Effector memory CD4-positive, alpha-beta T cell (primary cell): ENCODE measurements at regions not wholly inside any gene's neighbourhood (a gene's known extent, or its start where the extent isn't known, plus 50 kb on each side); places are given as distances from the start of the nearest gene placed in this dataset.
A peak's percentile ranks its signal among the peaks of the same experiment; 100 is the strongest.

Source experiments
- DNase-seq, 3 donors: peaks; one replicate each; pipeline ENCODE4 v3.0.0-alpha.2; 2020
- H3K27ac ChIP-seq: 2 replicates; pipeline ENCODE4 v1.7.0; 2013; ENCODE audit warnings: mild to moderate bottlenecking, low read length, moderate library complexity; ENCODE audit not compliant: insufficient read depth, poor library complexity, severe bottlenecking
- H3K27me3 ChIP-seq: replicated peaks from 2 replicates; pipeline ENCODE4 v1.7.0; 2013; ENCODE audit warnings: mild to moderate bottlenecking, low read length; ENCODE audit not compliant: insufficient read depth, control insufficient read depth, poor library complexity, severe bottlenecking
- H3K36me3 ChIP-seq: 2 replicates; pipeline ENCODE4 v1.7.0; 2013; ENCODE audit warnings: mild to moderate bottlenecking, low read length, moderate library complexity; ENCODE audit not compliant: control insufficient read depth, insufficient read depth
- H3K4me1 ChIP-seq: 2 replicates; pipeline ENCODE4 v1.7.0; 2013; ENCODE audit warnings: low read length, mild to moderate bottlenecking; ENCODE audit not compliant: control insufficient read depth, insufficient read depth, poor library complexity, severe bottlenecking
- H3K4me3 ChIP-seq: 2 replicates; pipeline ENCODE4 v1.7.0; 2013; ENCODE audit warnings: low read length, low read depth, mild to moderate bottlenecking; ENCODE audit not compliant: insufficient read depth, poor library complexity, severe bottlenecking
- H3K9me3 ChIP-seq: 2 replicates; pipeline ENCODE4 v1.7.0; 2013; ENCODE audit warnings: mild to moderate bottlenecking, low read length, moderate library complexity; ENCODE audit not compliant: control insufficient read depth

GRCh38 chr5:138659121-138659520 lies 83.9 kb upstream of the HSPA9 start:
- no peaks in the 10 kb centered on the region for H3K36me3 ChIP-seq
- H3K4me3 ChIP-seq: no peak overlapping the region
- DNase-seq: no peak
- peaks cover 16% of the 10 kb centered on the region for H3K4me1 ChIP-seq
- peaks cover 50% of the 10 kb centered on the region for H3K27me3 ChIP-seq
- no peak overlapping the region for H3K27ac ChIP-seq
- H3K9me3 ChIP-seq: no peaks in the 10 kb centered on the region

GRCh38 chr5:138658676-138659075 lies 83.5 kb upstream of the HSPA9 start:
- H3K4me1 ChIP-seq: peaks cover 19% of the 10 kb centered on the region
- DNase-seq: no peak
- H3K36me3 ChIP-seq: no peaks in the 10 kb centered on the region
- peaks cover 48% of the 10 kb centered on the region for H3K27me3 ChIP-seq
- H3K4me3 ChIP-seq: no peak overlapping the region
- no peaks in the 10 kb centered on the region for H3K9me3 ChIP-seq
- no peak overlapping the region for H3K27ac ChIP-seq

DNA sequence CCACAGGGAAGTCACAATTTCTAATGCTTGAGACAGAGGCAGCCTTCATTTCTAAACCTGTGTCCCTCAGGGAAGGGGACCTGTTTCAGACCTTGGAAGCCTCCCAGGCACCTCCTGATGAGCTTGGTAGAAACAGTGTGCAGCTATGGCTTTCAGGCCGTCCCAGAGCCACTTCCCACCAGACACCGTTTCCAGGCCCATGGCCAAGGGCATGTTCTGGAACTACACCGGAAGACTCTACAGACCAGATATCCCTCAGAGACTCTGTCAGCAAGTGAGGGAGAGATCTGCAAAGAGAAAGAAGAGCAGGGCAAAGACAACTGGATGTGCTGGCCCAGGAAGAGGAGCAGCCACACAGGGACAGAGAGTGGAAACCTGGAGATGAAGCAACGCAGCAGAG lies 82.2 kb upstream of the HSPA9 start:
- peaks cover 57% of the 10 kb centered on the region for H3K27me3 ChIP-seq

GRCh38 chr5:138656916-138657315 lies 81.7 kb upstream of the HSPA9 start:
- Histone ChIP-seq H3K4me1 (peaks cover 13% of the 10 kb centered on the region), H3K27me3 (peaks cover 55% of the 10 kb centered on the region), H3K4me3 (no peak overlapping the region), H3K27ac (no peak overlapping the region), H3K36me3 (no peaks in the 10 kb centered on the region), H3K9me3 (no peaks in the 10 kb centered on the region)
- no peak for DNase-seq

More for the DNA sequence above, 82.2 kb upstream of the HSPA9 start:
- Histone ChIP-seq H3K36me3 (no peaks in the 10 kb centered on the region), H3K4me3 (no peak overlapping the region), H3K27ac (no peak overlapping the region), H3K4me1 (peaks cover 13% of the 10 kb centered on the region), H3K9me3 (no peaks in the 10 kb centered on the region)
- no peak for DNase-seq

DNA sequence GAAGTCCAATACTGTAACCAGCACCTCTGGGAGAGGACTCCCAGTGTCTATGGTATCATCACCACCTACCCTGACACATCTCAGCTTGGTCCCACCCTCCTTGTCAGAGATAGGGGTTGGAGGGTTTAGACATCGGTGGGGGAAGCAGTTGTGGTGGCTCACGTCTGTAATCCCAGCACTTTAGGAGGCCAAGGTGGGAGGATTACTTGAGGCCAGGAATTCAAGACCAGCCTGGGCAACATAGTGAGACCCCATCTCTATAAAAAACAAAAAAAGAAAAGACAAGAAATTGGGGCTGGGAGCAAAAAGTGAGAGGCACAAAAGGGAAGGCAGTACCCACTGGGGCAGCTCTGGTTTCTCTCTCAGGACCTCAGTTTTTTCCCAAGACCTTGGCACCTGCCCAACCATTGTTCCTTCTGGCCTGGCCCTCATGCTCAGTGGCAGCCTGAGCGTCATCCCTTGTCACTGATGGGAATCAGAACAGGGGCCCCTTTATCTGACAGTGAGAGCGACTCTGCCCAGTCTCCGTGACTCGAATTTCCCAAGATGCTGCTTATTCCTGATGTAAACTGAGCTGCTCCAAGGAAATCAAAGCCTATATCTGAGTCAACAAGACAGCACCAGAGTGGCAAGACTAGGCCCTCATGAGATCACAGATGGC lies 80.5 kb upstream of the HSPA9 start:
- no peaks in the 10 kb centered on the region for H3K36me3 ChIP-seq
- H3K4me1 ChIP-seq: peaks cover 13% of the 10 kb centered on the region
- peaks cover 57% of the 10 kb centered on the region for H3K27me3 ChIP-seq
- no peak for DNase-seq
- H3K27ac ChIP-seq: no peak overlapping the region
- no peaks in the 10 kb centered on the region for H3K9me3 ChIP-seq
- H3K4me3 ChIP-seq: no peak overlapping the region

DNA sequence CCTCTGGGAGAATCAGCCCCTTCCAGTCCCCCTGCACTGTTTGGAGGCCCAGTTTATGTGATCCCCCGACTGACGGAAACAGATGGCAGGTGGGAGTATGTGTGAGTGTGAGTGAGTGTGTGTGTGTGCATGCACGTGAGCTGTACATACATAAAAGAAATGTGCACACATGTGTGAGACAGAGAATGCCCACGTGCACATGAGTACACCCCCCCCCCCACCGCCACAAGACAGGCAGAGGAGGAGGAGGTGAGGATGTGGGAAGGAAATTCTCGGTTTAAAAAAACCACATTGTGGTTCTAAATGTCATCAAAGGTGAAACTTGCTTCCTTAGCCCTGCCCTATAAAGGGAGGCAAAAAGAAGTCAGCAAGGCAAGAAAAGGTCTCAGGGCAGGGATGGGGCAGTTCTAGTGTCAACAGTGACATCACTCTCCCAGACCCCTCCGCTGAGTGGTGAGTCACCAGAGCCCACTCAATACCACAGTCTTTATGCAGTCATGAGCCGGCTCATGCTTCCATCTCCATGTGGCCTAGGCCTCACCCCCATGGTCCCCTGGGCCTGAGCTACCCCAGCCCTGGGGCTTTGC lies 79.2 kb upstream of the HSPA9 start:
- Histone ChIP-seq H3K4me1 (peaks cover 13% of the 10 kb centered on the region), H3K27ac (no peak overlapping the region), H3K9me3 (no peaks in the 10 kb centered on the region), H3K36me3 (no peaks in the 10 kb centered on the region), H3K27me3 (peaks cover 64% of the 10 kb centered on the region), H3K4me3 (no peak overlapping the region)
- DNase-seq: peak; percentile 58 to 65 (median 59)

- no peak overlapping the region for H3K4me3 ChIP-seq
- no peak for DNase-seq
- H3K4me1 ChIP-seq: peaks cover 13% of the 10 kb centered on the region
- peaks cover 68% of the 10 kb centered on the region for H3K27me3 ChIP-seq
- H3K27ac ChIP-seq: no peak overlapping the region
- H3K9me3 ChIP-seq: no peaks in the 10 kb centered on the region
- H3K36me3 ChIP-seq: no peaks in the 10 kb centered on the region
Observed at GRCh38 chr5:138653502-138653901, 78.3 kb upstream of the HSPA9 start.

- Histone ChIP-seq H3K27me3 (peaks cover 70% of the 10 kb centered on the region), H3K4me1 (peaks cover 13% of the 10 kb centered on the region), H3K9me3 (no peaks in the 10 kb centered on the region), H3K27ac (no peak overlapping the region), H3K36me3 (no peaks in the 10 kb centered on the region), H3K4me3 (no peak overlapping the region)
- DNase-seq: no peak
Observed at GRCh38 chr5:138651767-138652117, 76.5 kb upstream of the HSPA9 start.

DNA sequence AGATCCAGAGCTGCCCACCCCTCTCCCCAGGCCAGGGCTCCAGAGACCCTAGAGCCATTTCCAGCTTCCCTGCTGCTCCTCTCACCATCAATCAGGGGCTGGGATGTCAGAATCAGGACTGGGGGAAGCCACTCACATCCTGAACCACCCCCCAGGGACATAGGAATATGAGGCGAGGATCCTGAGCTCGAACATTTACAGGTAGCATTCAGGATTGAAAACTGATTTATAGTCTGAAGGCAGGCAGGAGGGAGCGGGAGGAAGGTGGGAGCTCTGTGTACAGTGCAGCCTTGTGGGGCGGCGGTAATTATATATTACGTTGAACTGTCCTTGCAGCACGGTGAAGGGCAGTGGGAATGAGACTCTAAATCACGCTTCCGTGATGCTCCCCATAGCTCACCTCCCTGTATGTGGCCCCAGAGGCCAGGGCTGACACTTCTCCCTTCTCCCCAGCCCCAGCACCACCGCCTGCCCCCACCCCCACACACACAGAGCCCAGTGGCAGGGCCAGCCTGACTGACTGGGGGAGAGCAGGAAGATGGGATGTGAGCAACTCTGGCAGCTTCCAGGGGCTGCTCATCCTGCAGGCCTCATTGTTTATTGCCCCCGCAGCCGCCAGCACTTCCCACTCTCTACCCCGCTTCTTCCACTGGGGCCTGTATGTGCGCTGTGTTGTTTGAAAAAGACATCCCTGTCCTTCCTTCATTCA lies 76.0 kb upstream of the HSPA9 start:
- Histone ChIP-seq H3K4me3 (no peak overlapping the region), H3K4me1 (peaks cover 13% of the 10 kb centered on the region), H3K27ac (no peak overlapping the region), H3K36me3 (no peaks in the 10 kb centered on the region), H3K27me3 (peaks cover 67% of the 10 kb centered on the region), H3K9me3 (no peaks in the 10 kb centered on the region)
- DNase-seq: no peak

DNA sequence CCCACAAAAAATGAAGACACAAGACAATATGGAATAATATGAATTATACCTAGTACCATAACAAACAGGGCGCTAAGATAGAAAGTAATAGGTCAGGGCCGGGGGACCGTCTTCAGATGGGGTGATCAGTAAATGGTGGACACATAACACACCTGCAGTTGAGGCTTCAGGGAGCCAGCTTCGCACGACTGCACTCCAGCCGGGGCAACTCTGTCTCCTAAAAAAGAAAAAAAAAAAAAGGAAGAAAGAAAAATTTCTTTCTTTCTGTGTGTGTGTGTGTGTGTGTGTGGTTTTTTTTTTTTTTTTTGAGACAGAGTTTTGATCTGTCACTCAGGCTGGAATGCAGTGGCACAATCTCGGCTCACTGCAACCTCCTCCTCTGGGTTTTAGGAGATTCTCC lies 75.0 kb upstream of the HSPA9 start:
- peaks cover 13% of the 10 kb centered on the region for H3K4me1 ChIP-seq
- H3K36me3 ChIP-seq: no peaks in the 10 kb centered on the region
- DNase-seq: no peak
- no peak overlapping the region for H3K27ac ChIP-seq
- no peak overlapping the region for H3K4me3 ChIP-seq
- H3K9me3 ChIP-seq: no peaks in the 10 kb centered on the region
- peaks cover 68% of the 10 kb centered on the region for H3K27me3 ChIP-seq
